ENCODE measurements at regions not wholly inside any gene's neighbourhood (a gene's known extent, or its start where the extent isn't known, plus 50 kb on each side); places are given as distances from the start of the nearest gene placed in this dataset.

DNA sequence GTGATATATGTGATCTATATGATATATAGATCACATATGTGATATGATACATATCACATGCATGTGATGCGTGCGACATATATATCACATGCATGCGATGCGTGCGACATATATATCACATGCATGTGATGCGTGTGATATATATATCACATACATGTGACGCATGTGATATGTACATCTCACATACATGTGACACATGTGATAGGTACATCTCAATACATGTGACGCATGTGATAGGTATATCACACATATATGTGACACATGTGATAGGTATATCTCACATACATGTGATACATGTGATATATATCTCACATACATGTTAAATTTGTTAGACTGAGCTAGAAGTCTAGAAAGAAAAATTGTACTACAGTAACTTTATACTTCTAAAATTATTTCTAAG lies 1095.9 kb downstream of the EFNA5 start:
- no peak for DNase-seq (ENCODE audit: low spot score)
- TF ChIP-seq, protein P1, sequence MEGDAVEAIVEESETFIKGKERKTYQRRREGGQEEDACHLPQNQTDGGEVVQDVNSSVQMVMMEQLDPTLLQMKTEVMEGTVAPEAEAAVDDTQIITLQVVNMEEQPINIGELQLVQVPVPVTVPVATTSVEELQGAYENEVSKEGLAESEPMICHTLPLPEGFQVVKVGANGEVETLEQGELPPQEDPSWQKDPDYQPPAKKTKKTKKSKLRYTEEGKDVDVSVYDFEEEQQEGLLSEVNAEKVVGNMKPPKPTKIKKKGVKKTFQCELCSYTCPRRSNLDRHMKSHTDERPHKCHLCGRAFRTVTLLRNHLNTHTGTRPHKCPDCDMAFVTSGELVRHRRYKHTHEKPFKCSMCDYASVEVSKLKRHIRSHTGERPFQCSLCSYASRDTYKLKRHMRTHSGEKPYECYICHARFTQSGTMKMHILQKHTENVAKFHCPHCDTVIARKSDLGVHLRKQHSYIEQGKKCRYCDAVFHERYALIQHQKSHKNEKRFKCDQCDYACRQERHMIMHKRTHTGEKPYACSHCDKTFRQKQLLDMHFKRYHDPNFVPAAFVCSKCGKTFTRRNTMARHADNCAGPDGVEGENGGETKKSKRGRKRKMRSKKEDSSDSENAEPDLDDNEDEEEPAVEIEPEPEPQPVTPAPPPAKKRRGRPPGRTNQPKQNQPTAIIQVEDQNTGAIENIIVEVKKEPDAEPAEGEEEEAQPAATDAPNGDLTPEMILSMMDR (IDR thresholded peaks at IDR 0.05; ENCODE audit: extremely low read depth, missing control alignments) = no peak

DNA sequence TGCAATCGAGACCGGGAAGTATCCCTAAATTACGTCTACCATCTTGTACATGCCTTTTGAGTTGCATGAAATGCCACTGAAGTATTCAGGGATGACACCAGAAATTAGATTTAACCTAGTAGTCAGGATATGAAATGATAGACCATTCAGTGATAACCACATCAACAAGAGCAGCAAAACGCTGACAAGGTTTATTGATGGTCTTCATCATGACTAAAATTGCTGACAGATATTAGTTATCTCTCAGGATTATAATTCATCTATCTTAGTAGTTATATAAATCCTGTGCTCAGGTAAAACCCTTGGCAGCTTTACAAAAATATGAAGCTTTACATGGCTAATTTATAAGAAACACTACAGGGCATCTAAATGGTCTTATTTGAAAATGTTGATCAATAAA lies 1104.7 kb downstream of the EFNA5 start:
- no peak for DNase-seq (ENCODE audit: low spot score)
- TF ChIP-seq, protein P1 (IDR thresholded peaks at IDR 0.05; ENCODE audit: extremely low read depth, missing control alignments) = no peak

DNA sequence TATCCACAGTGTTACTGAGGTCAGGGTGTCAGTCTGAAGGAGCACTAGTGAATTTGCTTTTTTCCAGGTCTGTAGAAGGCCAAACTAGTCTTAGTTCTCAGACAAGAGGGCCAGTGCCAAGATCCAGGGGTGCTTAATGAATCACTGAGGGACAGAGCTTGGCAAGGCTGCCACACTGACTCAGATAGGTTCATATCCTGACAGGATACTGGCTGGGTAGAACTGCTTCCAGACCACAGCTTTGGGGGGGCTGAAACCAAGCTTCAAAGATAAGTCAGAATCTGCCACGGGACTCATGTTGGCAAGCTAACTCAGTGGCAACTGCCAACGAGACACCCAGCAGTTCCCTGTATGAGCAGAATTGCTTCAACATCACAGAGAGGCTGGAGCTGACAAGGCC lies 1125.4 kb downstream of the EFNA5 start:
- TF ChIP-seq, protein P1 (IDR thresholded peaks at IDR 0.05; ENCODE audit: extremely low read depth, missing control alignments) = no peak

DNA sequence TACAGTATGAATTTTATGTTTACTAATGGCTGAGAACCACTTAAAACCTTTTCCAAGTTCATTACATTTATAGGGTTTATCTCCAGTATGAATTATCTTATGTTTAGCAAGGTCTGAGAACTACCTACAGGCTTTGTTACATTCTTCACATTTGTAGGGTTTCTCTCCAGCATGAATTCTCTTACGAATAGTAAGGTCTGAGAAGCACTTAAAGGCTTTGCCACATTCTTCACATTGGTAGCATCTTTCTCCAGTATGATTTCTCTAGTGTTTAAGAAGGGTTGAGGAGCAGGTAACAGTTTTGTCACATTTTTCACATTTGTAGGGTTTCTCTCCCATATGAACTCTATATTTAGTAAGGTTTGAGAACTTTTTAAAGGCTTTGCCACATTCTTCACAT lies 1127.4 kb downstream of the EFNA5 start:
- no peak for DNase-seq (ENCODE audit: low spot score)

More for the DNA sequence above, 1125.4 kb downstream of the EFNA5 start:
- no peak for DNase-seq (ENCODE audit: low spot score)

DNA sequence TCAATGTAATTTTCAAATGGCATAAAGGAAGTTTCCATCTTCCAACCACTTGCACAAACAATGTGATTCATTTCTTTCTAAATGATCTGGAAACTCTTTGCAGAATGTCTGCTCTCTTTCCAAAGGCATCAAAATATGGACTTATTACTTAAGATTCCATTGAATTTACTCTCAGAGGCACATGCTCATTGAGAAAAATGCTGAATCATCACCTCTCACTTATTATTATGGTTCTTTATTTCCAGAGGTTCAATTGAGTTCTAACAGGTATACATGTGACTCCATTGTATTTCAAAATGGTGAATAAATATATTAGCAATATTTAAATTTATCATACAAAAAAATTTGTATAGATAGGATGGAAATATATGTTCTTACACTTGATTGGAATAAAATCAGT lies 1140.6 kb downstream of the EFNA5 start:
- no peak for DNase-seq (ENCODE audit: low spot score)
- TF ChIP-seq, protein P1 (IDR thresholded peaks at IDR 0.05; ENCODE audit: extremely low read depth, missing control alignments) = no peak

More for the DNA sequence above, 1127.4 kb downstream of the EFNA5 start:
- TF ChIP-seq, protein P1 (IDR thresholded peaks at IDR 0.05; ENCODE audit: extremely low read depth, missing control alignments) = no peak

DNA sequence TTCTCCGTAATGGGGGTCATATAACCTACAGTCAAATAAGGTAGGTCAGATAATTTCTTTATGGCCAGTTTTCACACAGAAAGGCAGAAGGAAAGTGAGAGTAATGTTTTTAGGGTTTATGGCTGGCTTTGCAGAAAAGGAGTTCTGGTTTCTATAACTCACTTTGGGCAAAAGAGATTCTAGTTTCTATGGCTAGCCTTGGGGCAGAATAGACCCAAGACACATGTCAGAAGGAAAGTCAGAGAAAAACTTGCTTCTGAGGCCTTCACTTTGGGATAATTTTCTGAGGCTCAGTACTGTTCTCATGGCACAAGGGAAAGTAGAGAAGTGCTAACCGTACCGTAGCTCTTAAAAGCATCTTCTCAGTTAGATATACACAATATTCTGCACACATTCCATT lies 1145.3 kb downstream of the EFNA5 start:
- TF ChIP-seq, protein P1 (IDR thresholded peaks at IDR 0.05; ENCODE audit: extremely low read depth, missing control alignments) = no peak
- no peak for DNase-seq (ENCODE audit: low spot score)

DNA sequence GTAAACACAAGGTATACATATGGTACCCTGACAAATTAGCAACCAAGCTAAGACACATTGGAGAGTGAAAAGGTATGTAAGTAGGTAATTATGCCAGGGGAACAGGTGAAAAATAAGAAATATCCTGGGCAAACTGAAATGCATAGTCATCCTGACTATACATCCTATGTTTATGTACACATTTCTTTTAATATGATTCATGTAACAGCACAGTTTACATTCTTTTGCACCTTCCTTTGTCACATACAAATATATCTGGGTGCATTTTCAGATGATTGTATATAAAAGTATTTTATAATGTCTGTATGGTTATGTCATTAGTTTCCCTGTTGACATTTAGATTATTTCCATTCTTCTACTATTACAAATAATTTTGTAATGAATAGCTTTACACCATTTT lies 1146.9 kb downstream of the EFNA5 start:
- DNase-seq (ENCODE audit: low spot score) = no peak
- TF ChIP-seq, protein P1 (IDR thresholded peaks at IDR 0.05; ENCODE audit: extremely low read depth, missing control alignments) = no peak
